Stimulated activated CD4-positive, alpha-beta T cell treated with anti-CD3 and anti-CD28 coated beads, Interleukin-15, amount 100 ng/mL, for 1 hour (primary cell): ENCODE measurements at regions not wholly inside any gene's neighbourhood (a gene's known extent, or its start where the extent isn't known, plus 50 kb on each side); places are given as distances from the start of the nearest gene placed in this dataset.

ENCODE experiments used
- DNase-seq, 2 donors: peaks; one replicate each; pipeline ENCODE4 v3.0.0-alpha.2; 2020; ENCODE audit warnings: low read depth in 1 of 2, low spot score in 1 of 2

DNA sequence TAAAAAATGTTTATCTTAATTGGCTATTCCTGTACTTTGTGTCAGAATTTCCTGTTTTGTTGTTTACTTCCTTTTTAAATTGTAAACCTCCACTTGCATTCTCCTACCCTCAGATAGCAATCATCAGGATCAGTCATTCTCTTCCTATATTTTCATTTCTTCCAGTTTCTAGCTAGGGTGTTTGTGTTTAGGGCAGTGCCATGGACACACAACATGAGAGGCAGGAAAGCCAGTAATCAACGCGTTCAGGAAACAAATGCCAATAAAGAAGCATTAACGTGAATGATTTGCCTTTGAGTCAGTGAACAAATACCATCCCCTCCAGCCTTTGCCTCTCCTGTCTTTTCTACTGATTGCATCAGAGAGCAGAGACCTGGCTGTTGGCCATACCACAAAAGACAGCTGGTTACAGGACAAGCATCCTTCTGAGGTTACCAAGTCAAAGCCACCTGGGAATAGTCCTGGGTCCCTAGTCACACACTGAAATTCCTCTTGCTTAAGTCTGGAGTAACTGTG is 56.7 kb upstream of the FHL2 start:
- DNase-seq, result no peak

DNA sequence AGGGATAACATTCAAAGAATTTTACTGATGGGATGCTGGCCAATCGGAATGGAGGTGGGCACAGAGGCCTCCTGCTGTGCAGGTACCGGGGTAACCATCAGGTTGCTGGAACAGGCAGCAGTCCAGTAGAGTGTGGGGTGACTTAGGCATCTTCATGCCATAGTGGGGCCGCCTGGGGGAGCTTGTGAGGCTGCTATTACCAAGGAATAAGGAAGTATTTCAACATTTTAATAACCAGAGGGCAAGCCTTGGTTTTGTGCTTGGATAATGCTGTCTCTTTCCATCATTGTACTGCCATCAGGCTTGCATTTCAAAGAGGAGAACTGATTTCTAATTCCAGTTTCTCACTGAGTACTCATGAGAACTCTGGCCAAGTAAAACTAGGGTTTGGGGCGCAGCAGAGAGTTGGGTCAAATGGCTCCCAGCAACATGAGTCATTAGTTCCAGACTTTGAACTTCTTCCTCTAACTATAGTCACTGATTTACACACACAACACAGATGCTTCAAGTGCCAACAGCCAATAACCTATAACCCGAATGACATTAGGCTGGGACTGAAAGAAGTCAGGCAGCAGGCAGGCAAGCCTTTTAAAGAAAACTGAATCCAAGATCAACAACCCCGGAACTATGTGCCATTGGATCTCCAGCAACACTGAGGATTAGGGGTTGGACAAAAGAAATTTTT is 56.1 kb upstream of the FHL2 start:
- DNase-seq, result no peak

DNA sequence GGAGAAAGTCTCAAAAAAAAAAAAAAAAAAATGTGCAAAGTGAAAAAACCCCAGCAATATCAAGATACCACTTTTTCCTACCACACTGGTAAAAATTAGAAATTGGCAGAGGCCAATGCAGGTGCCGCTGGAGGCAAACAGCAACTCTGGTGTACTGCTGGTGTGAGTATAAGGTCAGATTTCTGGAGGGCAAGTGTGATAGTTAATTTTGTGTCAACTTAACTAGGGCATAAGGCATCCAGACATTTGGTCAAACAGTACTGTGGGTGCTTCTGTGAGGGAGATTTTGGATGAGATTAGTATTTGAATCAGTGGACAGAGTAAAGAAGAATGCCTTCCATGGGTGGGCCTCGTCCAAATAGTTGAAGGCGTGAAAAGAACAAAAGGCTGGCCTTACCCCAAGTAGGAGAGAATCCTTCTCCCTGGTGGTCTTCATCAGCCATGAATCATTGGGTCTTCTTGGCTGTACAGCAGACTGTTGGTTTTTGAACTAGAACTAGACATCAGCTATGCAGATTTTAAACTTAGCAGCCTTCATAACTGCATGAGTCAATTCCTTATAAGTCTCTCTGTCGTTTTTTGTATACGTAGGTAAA is 52.8 kb upstream of the FHL2 start:
- DNase-seq, result no peak

DNA sequence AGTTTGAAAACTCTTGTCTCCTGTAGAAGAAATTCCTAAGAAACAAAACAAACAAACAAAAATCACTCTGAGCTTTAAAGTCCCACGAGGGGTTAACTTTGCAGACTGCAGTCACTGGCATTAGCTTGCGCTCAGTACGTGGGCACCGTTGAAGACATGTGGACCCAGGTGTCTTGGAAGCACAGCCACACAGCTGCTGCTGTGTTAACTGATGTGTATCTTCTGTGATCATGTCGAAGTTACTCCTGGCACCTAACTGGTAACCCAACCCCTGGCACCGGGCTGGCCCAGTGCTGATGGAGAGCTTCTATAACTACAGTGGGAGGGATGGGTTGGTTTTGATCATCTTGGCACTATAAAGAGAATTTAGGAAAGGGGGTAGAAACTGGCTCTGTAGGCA is 51.6 kb upstream of the FHL2 start:
- DNase-seq, result no peak

DNA sequence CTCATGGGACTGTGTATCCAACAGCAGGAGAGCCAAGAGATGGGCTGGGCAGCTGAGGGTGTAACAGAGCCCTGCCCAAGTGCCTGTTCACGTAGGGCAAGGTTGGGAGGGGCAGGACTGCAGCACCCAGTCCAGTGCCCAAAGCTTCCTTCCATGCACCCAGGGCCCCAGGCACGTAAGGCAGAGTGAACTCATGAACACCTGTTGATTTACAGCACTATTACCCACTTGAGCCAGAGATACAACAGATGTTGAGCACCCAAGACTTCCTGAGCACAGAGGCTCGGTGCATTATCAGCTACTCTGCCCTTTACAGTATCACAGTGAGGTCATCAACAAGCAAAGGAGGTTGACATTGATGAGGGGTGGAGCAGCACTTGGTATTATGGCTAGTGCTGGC is 50.2 kb upstream of the FHL2 start:
- DNase-seq, result no peak
